AG04450 (cell line): ENCODE measurements at regions not wholly inside any gene's neighbourhood (a gene's known extent, or its start where the extent isn't known, plus 50 kb on each side); places are given as distances from the start of the nearest gene placed in this dataset.
"Not testable (repeated sequence)": the region's sequence is repeated elsewhere in the genome, so short reads cannot be mapped to it uniquely, and the experiment has no call there.

ENCODE experiments used
- CTCF ChIA-PET: fragments of 300-600, 350-600 bp; formaldehyde crosslinking; extraction: SDS; loops from one replicate; lab custom pipeline; 2022; ENCODE audit warnings: antibody characterized with exemption, inconsistent platforms; lab: Charles Lee
- POLR2A ChIA-PET: fragments of 350-600 bp; formaldehyde crosslinking; extraction: SDS; loops from one replicate; lab custom pipeline; 2021; ENCODE audit warnings: antibody characterized with exemption, inconsistent platforms; lab: Yijun Ruan, JAX
- DNase-seq: peaks from one replicate; pipeline ENCODE4 v3.0.0-alpha.2; 2011; ENCODE audit warnings: low read depth, low spot score
- H3K27ac ChIP-seq: one replicate; pipeline ENCODE4 v1.5.1; 2012; ENCODE audit warnings: low read depth, low read length, control low read depth
- H3K27me3 ChIP-seq: one replicate; pipeline ENCODE4 v1.6.0; 2012; ENCODE audit warnings: low read length; ENCODE audit not compliant: control insufficient read depth, insufficient read depth
- H3K4me3 ChIP-seq: 2 replicates; pipeline ENCODE4 v1.5.1; 2011; ENCODE audit warnings: mild to moderate bottlenecking, low read depth, low read length, control low read depth
- H3K9me3 ChIP-seq: 2 replicates; pipeline ENCODE4 v1.5.1; 2012; ENCODE audit warnings: low read length; ENCODE audit not compliant: control insufficient read depth, insufficient read depth
- CTCF ChIP-seq: IDR thresholded peaks from 2 replicates; pipeline ENCODE4 v1.5.1; 2011; ENCODE audit warnings: low read depth, low read length, control low read depth, inconsistent platforms

GRCh38 chr14:105705862-105706700 is 179.7 kb downstream of the TMEM121 start:
- DNase-seq, H3K27me3 ChIP-seq, H3K4me3 ChIP-seq, CTCF ChIA-PET, POLR2A ChIA-PET, H3K27ac ChIP-seq: not testable (repeated sequence)
- H3K9me3 ChIP-seq, result peaks cover 81% of the 10 kb centered on the region

- H3K27me3 ChIP-seq, CTCF ChIA-PET, POLR2A ChIA-PET, H3K27ac ChIP-seq, H3K4me3 ChIP-seq, DNase-seq: not testable (repeated sequence)
- H3K9me3 ChIP-seq, result peaks cover 81% of the 10 kb centered on the region
These were observed 180.3 kb downstream of the TMEM121 start for GRCh38 chr14:105706701-105707019.

GRCh38 chr14:105707099-105707498 is 180.7 kb downstream of the TMEM121 start:
- CTCF ChIA-PET, POLR2A ChIA-PET, H3K27ac ChIP-seq, H3K4me3 ChIP-seq, DNase-seq, H3K27me3 ChIP-seq: not testable (repeated sequence)
- peaks cover 81% of the 10 kb centered on the region for H3K9me3 ChIP-seq

- POLR2A ChIA-PET, CTCF ChIA-PET: not testable (repeated sequence)
These were observed 181.4 kb downstream of the TMEM121 start for GRCh38 chr14:105707723-105708151.

GRCh38 chr14:105708251-105709134 is 182.1 kb downstream of the TMEM121 start:
- POLR2A ChIA-PET, CTCF ChIA-PET, DNase-seq: not testable (repeated sequence)

More at GRCh38 chr14:105707723-105708151, 181.4 kb downstream of the TMEM121 start:
- peaks cover 81% of the 10 kb centered on the region for H3K9me3 ChIP-seq
- not testable (repeated sequence) for H3K27ac ChIP-seq, H3K27me3 ChIP-seq, H3K4me3 ChIP-seq, DNase-seq

GRCh38 chr14:105709281-105710118 is 183.1 kb downstream of the TMEM121 start:
- Histone ChIP-seq H3K27me3 (no peaks in the 10 kb centered on the region), H3K9me3 (peaks cover 86% of the 10 kb centered on the region), H3K27ac (no peak overlapping the region), H3K4me3 (no peak overlapping the region)
- POLR2A ChIA-PET, result interaction anchor here (0.5 kb wide), 1 partner anchor 174 kb away, joined by 3 read pairs; no protein-coding TSS in a partner anchor
- CTCF ChIA-PET, result no interaction called here
- no peak for DNase-seq
- no peak for TF ChIP-seq CTCF

More at GRCh38 chr14:105708251-105709134, 182.1 kb downstream of the TMEM121 start:
- peaks cover 84% of the 10 kb centered on the region for H3K9me3 ChIP-seq
- H3K27me3 ChIP-seq, H3K4me3 ChIP-seq, H3K27ac ChIP-seq: not testable (repeated sequence)
